ENCODE measurements at regions not wholly inside any gene's neighbourhood (a gene's known extent, or its start where the extent isn't known, plus 50 kb on each side); places are given as distances from the start of the nearest gene placed in this dataset.
"Not testable (repeated sequence)": the region's sequence is repeated elsewhere in the genome, so short reads cannot be mapped to it uniquely, and the experiment has no call there.

- intact Hi-C loops (cut with micrococcal nuclease): no loop called here
These were observed 91.2 kb upstream of the EXOC2 start for GRCh38 chr6:783966-784735.

- intact Hi-C loops (cut with micrococcal nuclease): no loop called here
These were observed 89.2 kb upstream of the EXOC2 start for GRCh38 chr6:782141-782540.

GRCh38 chr6:781350-781961, 88.5 kb upstream of the EXOC2 start:
- intact Hi-C loops (cut with micrococcal nuclease): no loop called here

GRCh38 chr6:780706-781105, 87.8 kb upstream of the EXOC2 start:
- intact Hi-C loops (cut with micrococcal nuclease): no loop called here

- intact Hi-C loops (cut with micrococcal nuclease): no loop called here
These were observed 84.0 kb upstream of the EXOC2 start for GRCh38 chr6:776951-777350.

- intact Hi-C loops (cut with micrococcal nuclease): no loop called here
These were observed 83.6 kb upstream of the EXOC2 start for GRCh38 chr6:776528-776931.

- intact Hi-C loops (cut with micrococcal nuclease): no loop called here
These were observed 82.9 kb upstream of the EXOC2 start for GRCh38 chr6:775863-776262.

GRCh38 chr6:771683-772082, 78.7 kb upstream of the EXOC2 start:
- intact Hi-C loops (cut with micrococcal nuclease): not testable (repeated sequence)

- intact Hi-C loops (cut with micrococcal nuclease): no loop called here
These were observed 75.0 kb upstream of the EXOC2 start for GRCh38 chr6:767755-768512.

- intact Hi-C loops (cut with micrococcal nuclease): no loop called here
These were observed 73.7 kb upstream of the EXOC2 start for GRCh38 chr6:766625-767024.

GRCh38 chr6:761997-762396, 69.1 kb upstream of the EXOC2 start:
- intact Hi-C loops (cut with micrococcal nuclease): no loop called here

GRCh38 chr6:760982-761955, 68.3 kb upstream of the EXOC2 start:
- intact Hi-C loops (cut with micrococcal nuclease): no loop called here

GRCh38 chr6:759729-760128, 66.8 kb upstream of the EXOC2 start:
- intact Hi-C loops (cut with micrococcal nuclease): no loop called here

- intact Hi-C loops (cut with micrococcal nuclease): no loop called here
These were observed 63.3 kb upstream of the EXOC2 start for GRCh38 chr6:756224-756623.

- intact Hi-C loops (cut with micrococcal nuclease): no loop called here
These were observed 61.3 kb upstream of the EXOC2 start for GRCh38 chr6:754202-754601.

GRCh38 chr6:753486-753885, 60.5 kb upstream of the EXOC2 start:
- intact Hi-C loops (cut with micrococcal nuclease): no loop called here

- intact Hi-C loops (cut with micrococcal nuclease): no loop called here
These were observed 59.5 kb upstream of the EXOC2 start for GRCh38 chr6:752438-752837.

GRCh38 chr6:751765-752164, 58.8 kb upstream of the EXOC2 start:
- intact Hi-C loops (cut with micrococcal nuclease): no loop called here

- intact Hi-C loops (cut with micrococcal nuclease): no loop called here
These were observed 55.0 kb upstream of the EXOC2 start for GRCh38 chr6:747921-748320.

- intact Hi-C loops (cut with micrococcal nuclease): no loop called here
These were observed 54.1 kb upstream of the EXOC2 start for GRCh38 chr6:747028-747427.

- intact Hi-C loops (cut with micrococcal nuclease): no loop called here
These were observed 51.9 kb upstream of the EXOC2 start for GRCh38 chr6:744666-745353.

Measured in T-helper 2 cell treated with Interferon-gamma antibody and Interleukin-4, amounts not matched to agents 100 ng/mL and 5 ng/mL, for 36 hours (primary cell).